Lower leg skin (tissue), 3 donors: ENCODE measurements at regions not wholly inside any gene's neighbourhood (a gene's known extent, or its start where the extent isn't known, plus 50 kb on each side); places are given as distances from the start of the nearest gene placed in this dataset.

Experiments used
- CTCF ChIP-seq, 3 donors: fragments of 450-650 bp; IDR thresholded peaks; one replicate each; pipeline ENCODE4 v1.5.1; 2016; ENCODE audit warnings: antibody characterized with exemption in 3 of 3, mild to moderate bottlenecking in 3 of 3, moderate library complexity in 2 of 3
- POLR2A ChIP-seq, 2 donors: fragments of 450-650 bp; IDR thresholded peaks; one replicate each; pipeline ENCODE4 v1.6.1; 2016 to 2017; ENCODE audit warnings: antibody characterized with exemption in 2 of 2, mild to moderate bottlenecking in 1 of 2, moderate library complexity in 1 of 2

GRCh38 chr19:28578786-28579505, 634.0 kb downstream of the UQCRFS1 start:
- TF ChIP-seq CTCF (IDR thresholded peaks at IDR 0.05) (no peak), POLR2A (IDR thresholded peaks at IDR 0.05) (no peak)
